HTR-8/SVneo (cell line): ENCODE measurements at regions not wholly inside any gene's neighbourhood (a gene's known extent, or its start where the extent isn't known, plus 50 kb on each side); places are given as distances from the start of the nearest gene placed in this dataset.

ENCODE experiments used
- DNase-seq: peaks from one replicate; pipeline ENCODE4 v3.0.0; 2011; ENCODE audit warnings: low spot score, mixed read lengths; ENCODE audit not compliant: insufficient read length
- FAIRE-seq: peaks from 2 replicates; lab custom pipeline; 2011; peaks lifted over from hg19 to GRCh38; lab: Jason Lieb, UNC

DNA sequence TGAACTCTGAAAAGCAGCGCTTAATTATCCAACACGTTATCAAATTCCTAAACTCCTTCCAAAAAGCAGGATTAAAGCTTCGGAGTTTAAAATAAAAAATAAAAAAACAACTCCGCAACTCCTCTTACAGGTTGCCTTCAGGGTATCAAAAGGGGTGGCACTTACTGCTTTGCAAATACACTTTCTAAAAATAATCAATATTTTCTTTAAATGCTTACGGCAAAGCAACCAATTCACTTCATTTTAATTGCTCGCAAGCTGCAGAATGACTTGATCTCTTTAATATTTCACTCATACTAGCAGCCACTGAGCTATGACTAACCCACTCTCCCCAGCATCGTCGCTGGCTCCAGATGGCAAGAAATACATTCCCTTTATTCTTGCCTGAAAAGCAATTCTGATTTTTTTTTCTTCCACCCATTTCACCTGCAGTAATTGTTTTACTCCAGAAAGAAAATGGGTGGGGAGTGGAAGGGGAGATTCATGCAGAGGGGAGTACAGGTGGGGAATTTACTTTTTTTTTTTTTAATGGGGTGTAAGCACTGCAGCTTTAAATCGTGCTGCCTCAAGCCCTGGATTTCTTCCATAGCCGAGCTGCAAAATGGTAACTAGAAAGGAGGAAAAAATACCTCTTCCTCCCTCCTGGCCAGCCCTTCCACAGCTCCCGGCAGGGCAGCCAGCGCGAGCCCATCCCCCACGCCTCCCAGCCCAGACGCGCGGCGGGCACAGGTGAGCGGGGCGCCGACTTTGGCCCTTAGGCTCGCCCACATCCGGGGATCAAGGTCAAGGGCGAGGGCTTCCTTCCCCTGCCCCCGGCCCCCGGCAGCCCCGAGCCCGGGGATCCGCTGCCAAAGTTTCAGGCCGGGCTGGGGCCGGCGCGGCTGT is 54.2 kb upstream of the FHIP2A start:
- DNase-seq = no peak
- no peak for FAIRE-seq

DNA sequence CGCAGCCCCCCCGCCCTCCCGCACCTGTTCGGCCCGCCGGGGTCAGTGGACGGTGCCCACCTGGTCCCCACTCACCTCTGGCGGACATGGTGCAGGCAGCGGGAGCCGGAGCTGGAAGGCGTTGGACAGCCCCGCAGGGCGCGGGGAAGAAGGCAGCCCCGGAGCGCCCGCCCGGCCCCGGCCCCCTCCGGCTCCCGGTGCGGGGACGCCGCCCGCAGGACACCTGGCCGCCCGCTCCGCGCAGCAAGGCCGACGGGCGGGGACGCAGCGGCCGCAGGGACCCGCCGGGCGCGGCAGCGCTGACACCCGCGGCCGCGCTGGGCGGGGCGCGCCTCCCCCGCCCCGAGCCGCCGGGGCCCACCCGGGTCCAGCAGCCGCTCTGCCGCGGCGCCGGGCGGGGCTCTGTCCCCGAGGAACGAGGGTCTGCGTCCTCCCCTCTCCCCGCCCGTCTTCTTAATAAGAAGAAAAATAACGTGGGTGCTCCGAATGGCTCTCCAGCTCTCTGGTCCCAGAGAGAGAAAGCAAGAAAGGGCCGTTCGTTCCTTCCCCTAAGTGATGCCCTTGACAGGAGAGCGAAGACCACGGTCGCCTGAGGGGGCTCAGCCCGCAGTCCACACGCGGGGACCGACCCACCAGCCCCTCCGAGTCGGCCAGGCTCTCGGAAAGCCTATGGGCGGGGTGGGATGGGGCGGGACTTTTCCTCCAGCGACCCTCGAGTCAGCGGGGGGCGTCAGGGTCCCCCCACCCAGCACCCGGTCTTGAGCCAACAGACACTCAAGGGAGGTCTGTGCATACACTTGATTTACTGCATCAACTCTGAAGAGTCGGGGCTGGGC is 53.4 kb upstream of the FHIP2A start:
- FAIRE-seq (no peak), DNase-seq (no peak)

DNA sequence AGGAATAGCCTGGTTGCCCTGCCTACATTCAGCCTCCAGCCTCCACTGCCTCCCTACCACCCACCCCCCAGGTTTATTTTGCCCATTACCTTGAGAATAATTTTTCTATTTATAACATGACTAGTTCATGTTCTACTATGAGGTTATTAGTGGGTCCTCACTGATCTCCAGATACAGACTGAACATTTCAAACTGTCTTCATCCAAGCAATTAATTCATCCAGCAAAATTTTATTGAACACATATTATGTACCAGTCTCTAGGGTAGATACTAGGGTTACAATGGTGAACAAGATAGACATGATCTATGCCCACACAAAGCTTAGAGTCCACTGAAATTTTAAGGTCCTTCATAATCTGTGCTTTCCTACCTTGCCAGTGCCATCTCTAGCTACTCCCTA is 51.6 kb upstream of the FHIP2A start:
- FAIRE-seq = no peak

DNA sequence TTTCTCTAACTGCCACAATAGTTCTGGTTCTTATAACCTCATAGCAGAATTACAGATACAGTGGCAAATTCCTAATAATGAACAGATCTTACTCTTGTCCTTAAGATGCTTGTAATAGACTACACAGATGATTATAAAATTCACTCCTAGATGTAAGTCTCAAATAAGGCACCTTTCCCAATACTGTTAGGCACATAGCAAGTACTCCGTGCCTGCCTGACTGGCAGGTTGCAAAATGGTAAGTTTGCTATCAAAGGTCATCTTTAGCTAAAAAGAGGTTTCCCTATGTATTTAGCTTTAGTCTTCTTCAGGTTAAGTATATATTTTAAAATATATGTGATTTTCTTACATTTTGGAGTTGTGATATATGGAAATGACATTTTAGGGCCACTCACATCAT is 50.4 kb upstream of the FHIP2A start:
- FAIRE-seq = no peak

More for the DNA sequence above, 51.6 kb upstream of the FHIP2A start:
- DNase-seq = no peak

DNA sequence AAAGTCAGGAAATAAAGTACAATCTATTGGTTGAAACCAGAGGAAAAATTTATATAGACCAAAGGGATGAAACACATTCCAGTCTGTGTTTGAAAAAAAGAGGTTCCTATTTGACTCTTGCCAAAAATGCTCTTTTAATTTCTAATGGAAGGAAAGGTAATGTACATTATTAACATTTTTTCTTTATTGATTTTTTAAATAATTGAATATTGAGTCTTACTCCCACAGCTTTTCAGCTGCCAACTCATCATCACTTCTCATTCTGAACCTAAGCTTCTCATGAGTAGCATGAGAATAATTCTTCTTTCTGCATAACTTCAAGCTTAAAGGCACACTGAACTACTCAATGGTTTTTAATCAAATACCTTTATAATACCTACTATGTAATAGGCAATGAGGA is 49.8 kb upstream of the FHIP2A start:
- DNase-seq (no peak), FAIRE-seq (no peak)

More for the DNA sequence above, 50.4 kb upstream of the FHIP2A start:
- no peak for DNase-seq
